Gastrocnemius medialis (tissue), 4 donors: ENCODE measurements at regions not wholly inside any gene's neighbourhood (a gene's known extent, or its start where the extent isn't known, plus 50 kb on each side); places are given as distances from the start of the nearest gene placed in this dataset.

Experiments used
- POLR2A ChIP-seq, 2 donors: fragments of 450-650 bp; IDR thresholded peaks; one replicate each; pipeline ENCODE4 v1.6.1; 2017; ENCODE audit warnings: antibody characterized with exemption in 2 of 2, mild to moderate bottlenecking in 2 of 2, moderate library complexity in 2 of 2
- TF ChIP-seq, protein P1 (sequence below), 5 experiments: fragments of 450-650 bp in 3 of 5; fragments of 200-600 bp in 2 of 5; sonication (generic) in 2 of 5; IDR thresholded peaks in 4 of 5; conservative IDR thresholded peaks in 1 of 5; 1 replicate in 4 of 5; 2 replicates in 1 of 5; pipeline ENCODE4 v1.5.1; 2016 to 2019; ENCODE audit warnings: antibody characterized with exemption in 5 of 5, mild to moderate bottlenecking in 3 of 5, moderate library complexity in 3 of 5

DNA sequence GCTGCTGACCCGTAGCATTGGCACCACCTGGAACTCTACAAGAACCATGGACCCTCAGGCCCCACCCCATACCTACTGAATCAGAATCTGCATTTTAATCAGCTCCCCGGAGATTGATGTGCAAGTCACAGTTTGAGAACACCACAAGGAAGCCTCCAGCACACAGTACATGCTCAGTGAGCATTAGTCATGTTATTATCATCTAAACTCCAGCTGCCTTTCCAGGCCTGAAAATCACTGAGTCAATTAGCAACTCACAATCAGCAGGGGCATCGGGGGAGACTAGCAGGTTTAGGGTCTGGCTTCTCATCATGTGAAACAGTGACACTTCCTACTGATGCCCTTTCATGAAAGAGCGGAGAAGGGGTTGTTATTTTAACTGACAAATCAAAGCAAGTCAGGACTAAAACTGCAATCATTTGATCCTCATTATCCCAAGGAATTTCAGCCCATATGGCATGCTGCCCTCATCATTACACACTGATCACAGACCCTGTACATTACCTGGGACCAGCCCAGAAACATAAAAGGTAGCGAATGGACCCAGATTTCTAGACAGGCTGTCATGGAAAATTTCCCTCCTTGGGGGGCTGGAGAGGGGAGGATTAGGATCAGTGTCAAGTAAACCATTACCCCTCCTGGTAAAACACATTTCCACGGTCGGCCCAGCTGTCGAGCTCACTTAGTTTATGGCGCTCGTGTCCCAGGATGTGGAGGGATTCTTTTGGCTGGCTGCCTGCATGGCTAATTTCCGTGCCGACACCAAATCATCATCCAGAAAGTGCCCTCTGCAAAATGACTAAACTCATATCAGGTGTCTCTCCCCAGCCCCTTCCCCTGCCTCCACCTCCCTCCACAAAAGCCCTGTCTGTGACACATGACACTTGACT lies 122.8 kb downstream of the PRLHR start:
- no peak for TF ChIP-seq POLR2A (IDR thresholded peaks at IDR 0.05)
- TF ChIP-seq, protein P1, sequence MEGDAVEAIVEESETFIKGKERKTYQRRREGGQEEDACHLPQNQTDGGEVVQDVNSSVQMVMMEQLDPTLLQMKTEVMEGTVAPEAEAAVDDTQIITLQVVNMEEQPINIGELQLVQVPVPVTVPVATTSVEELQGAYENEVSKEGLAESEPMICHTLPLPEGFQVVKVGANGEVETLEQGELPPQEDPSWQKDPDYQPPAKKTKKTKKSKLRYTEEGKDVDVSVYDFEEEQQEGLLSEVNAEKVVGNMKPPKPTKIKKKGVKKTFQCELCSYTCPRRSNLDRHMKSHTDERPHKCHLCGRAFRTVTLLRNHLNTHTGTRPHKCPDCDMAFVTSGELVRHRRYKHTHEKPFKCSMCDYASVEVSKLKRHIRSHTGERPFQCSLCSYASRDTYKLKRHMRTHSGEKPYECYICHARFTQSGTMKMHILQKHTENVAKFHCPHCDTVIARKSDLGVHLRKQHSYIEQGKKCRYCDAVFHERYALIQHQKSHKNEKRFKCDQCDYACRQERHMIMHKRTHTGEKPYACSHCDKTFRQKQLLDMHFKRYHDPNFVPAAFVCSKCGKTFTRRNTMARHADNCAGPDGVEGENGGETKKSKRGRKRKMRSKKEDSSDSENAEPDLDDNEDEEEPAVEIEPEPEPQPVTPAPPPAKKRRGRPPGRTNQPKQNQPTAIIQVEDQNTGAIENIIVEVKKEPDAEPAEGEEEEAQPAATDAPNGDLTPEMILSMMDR (IDR thresholded peaks at IDR 0.05 in 4 of 5, conservative IDR thresholded peaks at IDR 0.05 in 1 of 5) = no peak
